ENCODE measurements at regions not wholly inside any gene's neighbourhood (a gene's known extent, or its start where the extent isn't known, plus 50 kb on each side); places are given as distances from the start of the nearest gene placed in this dataset.
A peak's percentile ranks its signal among the peaks of the same experiment; 100 is the strongest.

DNA sequence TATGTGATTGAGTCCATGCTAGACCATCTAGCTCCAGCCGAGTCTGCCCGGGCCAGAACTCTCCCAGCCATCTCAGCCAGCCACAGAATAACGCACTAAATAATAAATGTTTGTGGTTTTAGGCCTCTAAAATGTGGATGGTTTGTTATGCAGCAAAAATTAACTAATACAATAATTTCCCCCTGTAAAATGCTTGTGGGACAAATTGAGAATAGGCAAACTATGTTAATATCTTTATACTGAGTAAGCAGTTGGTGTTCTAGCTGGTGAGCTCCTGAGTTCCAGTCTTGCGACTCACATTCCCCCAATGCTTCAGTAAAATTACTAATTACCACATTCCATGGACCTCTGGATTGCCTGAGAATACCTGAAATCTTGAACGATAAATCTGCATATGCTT is 316.8 kb upstream of the NFE2L3 start:
- CTCF ChIA-PET, result no interaction called here
- no peak for DNase-seq (ENCODE audit: low spot score)
- POLR2A ChIA-PET (ENCODE audit: low non-redundant PET), result no interaction called here
- H3K9me3 ChIP-seq (ENCODE audit: low read depth, low read length, poor library complexity, severe bottlenecking), result no peaks in the 10 kb centered on the region
- intact Hi-C loops (cut with micrococcal nuclease; ENCODE audit: unreplicated experiment), result no loop called here
- no peaks in the 10 kb centered on the region for H3K36me3 ChIP-seq (ENCODE audit: insufficient read depth, low read length, poor library complexity, severe bottlenecking)
- TF ChIP-seq, protein P1, sequence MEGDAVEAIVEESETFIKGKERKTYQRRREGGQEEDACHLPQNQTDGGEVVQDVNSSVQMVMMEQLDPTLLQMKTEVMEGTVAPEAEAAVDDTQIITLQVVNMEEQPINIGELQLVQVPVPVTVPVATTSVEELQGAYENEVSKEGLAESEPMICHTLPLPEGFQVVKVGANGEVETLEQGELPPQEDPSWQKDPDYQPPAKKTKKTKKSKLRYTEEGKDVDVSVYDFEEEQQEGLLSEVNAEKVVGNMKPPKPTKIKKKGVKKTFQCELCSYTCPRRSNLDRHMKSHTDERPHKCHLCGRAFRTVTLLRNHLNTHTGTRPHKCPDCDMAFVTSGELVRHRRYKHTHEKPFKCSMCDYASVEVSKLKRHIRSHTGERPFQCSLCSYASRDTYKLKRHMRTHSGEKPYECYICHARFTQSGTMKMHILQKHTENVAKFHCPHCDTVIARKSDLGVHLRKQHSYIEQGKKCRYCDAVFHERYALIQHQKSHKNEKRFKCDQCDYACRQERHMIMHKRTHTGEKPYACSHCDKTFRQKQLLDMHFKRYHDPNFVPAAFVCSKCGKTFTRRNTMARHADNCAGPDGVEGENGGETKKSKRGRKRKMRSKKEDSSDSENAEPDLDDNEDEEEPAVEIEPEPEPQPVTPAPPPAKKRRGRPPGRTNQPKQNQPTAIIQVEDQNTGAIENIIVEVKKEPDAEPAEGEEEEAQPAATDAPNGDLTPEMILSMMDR (conservative IDR thresholded peaks at IDR 0.05; ENCODE audit: low read depth, low read length), result no peak
- TF ChIP-seq EZH2 (IDR thresholded peaks at IDR 0.05; ENCODE audit: borderline replicate concordance, low read depth, low read length, poor library complexity, severe bottlenecking), result no peak
- H3K27me3 ChIP-seq (replicated peaks; ENCODE audit: insufficient read depth, low read depth, low read length, poor library complexity), result no peaks in the 10 kb centered on the region
- BruUV-seq (replicated peaks), result no TSS peak
- H3K4me3 ChIP-seq (ENCODE audit: low read depth, low read length, poor library complexity, severe bottlenecking), result no peak overlapping the region
- no peaks in the 10 kb centered on the region for H3K4me1 ChIP-seq (ENCODE audit: insufficient read depth, low read length, poor library complexity, severe bottlenecking)
- no peak overlapping the region for H3K27ac ChIP-seq (ENCODE audit: low read depth, low read length, poor library complexity, severe bottlenecking)

DNA sequence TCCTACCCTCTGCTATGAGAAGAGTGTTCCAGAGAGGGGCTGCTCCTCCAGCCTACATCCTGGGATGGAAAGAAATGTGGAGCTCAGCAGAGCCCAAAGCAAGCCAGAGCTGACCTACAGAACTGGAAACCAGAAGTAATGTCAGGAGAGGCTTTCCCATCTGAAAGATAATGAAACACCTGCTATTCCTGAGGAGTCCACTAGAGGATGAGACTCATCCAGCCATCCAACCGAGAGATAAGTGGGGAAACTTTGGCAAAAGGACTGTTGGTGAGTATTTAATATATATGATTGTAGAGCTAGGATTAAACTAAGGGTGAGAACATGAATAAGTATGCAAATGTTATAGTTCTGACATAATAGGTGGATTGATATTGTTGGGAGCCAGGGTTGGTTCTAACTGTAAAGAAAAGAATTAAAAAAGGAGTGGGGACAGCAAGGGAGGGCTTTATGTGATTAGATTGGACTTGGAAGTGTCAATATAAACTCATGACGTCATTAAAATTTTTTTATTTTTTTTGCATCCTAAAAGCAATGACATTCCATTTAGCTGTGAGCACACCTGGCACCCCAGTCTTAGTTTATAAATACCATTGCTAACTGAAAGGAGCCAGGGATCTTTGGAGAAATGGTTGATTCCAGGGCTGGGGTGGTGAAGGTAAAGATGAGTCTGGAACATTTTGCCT is 312.8 kb upstream of the NFE2L3 start:
- Histone ChIP-seq H3K36me3 (ENCODE audit: insufficient read depth, low read length, poor library complexity, severe bottlenecking) (no peaks in the 10 kb centered on the region), H3K4me1 (ENCODE audit: insufficient read depth, low read length, poor library complexity, severe bottlenecking) (no peaks in the 10 kb centered on the region), H3K4me3 (ENCODE audit: low read depth, low read length, poor library complexity, severe bottlenecking) (no peak overlapping the region), H3K27me3 (replicated peaks; ENCODE audit: insufficient read depth, low read depth, low read length, poor library complexity) (no peaks in the 10 kb centered on the region), H3K9me3 (ENCODE audit: low read depth, low read length, poor library complexity, severe bottlenecking) (no peaks in the 10 kb centered on the region), H3K27ac (ENCODE audit: low read depth, low read length, poor library complexity, severe bottlenecking) (no peak overlapping the region)
- ChIA-PET POLR2A (ENCODE audit: low non-redundant PET) (no interaction called here), CTCF (no interaction called here)
- intact Hi-C loops (cut with micrococcal nuclease; ENCODE audit: unreplicated experiment), result no loop called here
- TF ChIP-seq, protein P1 (conservative IDR thresholded peaks at IDR 0.05; ENCODE audit: low read depth, low read length), result peak; percentile 52
- TF ChIP-seq EZH2 (IDR thresholded peaks at IDR 0.05; ENCODE audit: borderline replicate concordance, low read depth, low read length, poor library complexity, severe bottlenecking), result no peak
- BruUV-seq (replicated peaks), result no TSS peak
- DNase-seq (ENCODE audit: low spot score), result peak; percentile 39

DNA sequence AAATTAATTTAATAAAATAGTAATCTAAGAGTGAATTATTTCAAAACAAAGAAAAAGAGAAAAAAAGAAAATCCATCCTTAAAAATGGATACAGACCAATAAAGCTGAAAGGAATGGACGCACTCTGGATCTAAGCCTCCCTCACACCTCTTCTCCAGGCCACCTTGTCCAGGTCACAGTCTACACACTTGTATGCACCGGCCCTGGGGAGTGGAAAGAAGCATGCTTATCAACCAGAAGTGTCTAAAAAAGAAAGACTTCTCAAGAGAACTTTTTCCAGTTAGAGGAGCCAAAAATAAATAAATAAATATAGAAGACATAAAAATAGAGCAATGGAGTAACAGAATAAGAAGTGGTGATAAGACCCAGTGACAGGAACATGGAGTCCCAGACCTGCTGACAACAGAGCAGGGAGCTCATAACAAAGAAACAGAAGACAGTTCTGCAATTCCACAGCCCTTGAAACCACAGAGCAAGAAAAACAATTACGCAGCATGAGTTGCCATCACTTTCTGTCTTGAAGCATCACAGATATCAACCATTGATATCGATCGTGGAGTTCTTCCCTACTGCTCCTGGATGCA is 311.7 kb upstream of the NFE2L3 start:
- H3K27ac ChIP-seq (ENCODE audit: low read depth, low read length, poor library complexity, severe bottlenecking), result no peak overlapping the region
- BruUV-seq (replicated peaks), result no TSS peak
- H3K4me1 ChIP-seq (ENCODE audit: insufficient read depth, low read length, poor library complexity, severe bottlenecking), result no peaks in the 10 kb centered on the region
- CTCF ChIA-PET, result no interaction called here
- POLR2A ChIA-PET (ENCODE audit: low non-redundant PET), result no interaction called here
- no peaks in the 10 kb centered on the region for H3K9me3 ChIP-seq (ENCODE audit: low read depth, low read length, poor library complexity, severe bottlenecking)
- H3K27me3 ChIP-seq (replicated peaks; ENCODE audit: insufficient read depth, low read depth, low read length, poor library complexity), result no peaks in the 10 kb centered on the region
- intact Hi-C loops (cut with micrococcal nuclease; ENCODE audit: unreplicated experiment), result no loop called here
- H3K4me3 ChIP-seq (ENCODE audit: low read depth, low read length, poor library complexity, severe bottlenecking), result no peak overlapping the region
- no peak for TF ChIP-seq EZH2 (IDR thresholded peaks at IDR 0.05; ENCODE audit: borderline replicate concordance, low read depth, low read length, poor library complexity, severe bottlenecking)
- TF ChIP-seq, protein P1 (conservative IDR thresholded peaks at IDR 0.05; ENCODE audit: low read depth, low read length), result no peak
- no peak for DNase-seq (ENCODE audit: low spot score)
- H3K36me3 ChIP-seq (ENCODE audit: insufficient read depth, low read length, poor library complexity, severe bottlenecking), result no peaks in the 10 kb centered on the region
